GM12891 (cell line): ENCODE measurements at regions not wholly inside any gene's neighbourhood (a gene's known extent, or its start where the extent isn't known, plus 50 kb on each side); places are given as distances from the start of the nearest gene placed in this dataset.

Experiments used
- PAX5 ChIP-seq: IDR thresholded peaks from 2 replicates; pipeline ENCODE4 v1.6.1; 2011; ENCODE audit warnings: low read length, moderate library complexity, mild to moderate bottlenecking; ENCODE audit not compliant: insufficient read depth, severe bottlenecking
- POLR2A ChIP-seq: IDR thresholded peaks from 2 replicates; pipeline ENCODE4 v1.6.1; 2011; ENCODE audit warnings: low read depth, low read length, control low read depth
- POLR2AphosphoS5 ChIP-seq: IDR thresholded peaks from 2 replicates; pipeline ENCODE4 v1.6.1; 2011; ENCODE audit warnings: low read depth, low read length, control low read depth
- POU2F2 ChIP-seq: IDR thresholded peaks from 2 replicates; pipeline ENCODE4 v1.6.1; 2011; ENCODE audit warnings: low read depth, mild to moderate bottlenecking, control low read depth, low read length, moderate library complexity
- SPI1 ChIP-seq: IDR thresholded peaks from 2 replicates; pipeline ENCODE4 v1.6.1; 2011; ENCODE audit warnings: low read depth, low read length, control low read depth
- TAF1 ChIP-seq: IDR thresholded peaks from 2 replicates; pipeline ENCODE4 v1.6.1; 2011; ENCODE audit warnings: low read depth, low read length, control low read depth

DNA sequence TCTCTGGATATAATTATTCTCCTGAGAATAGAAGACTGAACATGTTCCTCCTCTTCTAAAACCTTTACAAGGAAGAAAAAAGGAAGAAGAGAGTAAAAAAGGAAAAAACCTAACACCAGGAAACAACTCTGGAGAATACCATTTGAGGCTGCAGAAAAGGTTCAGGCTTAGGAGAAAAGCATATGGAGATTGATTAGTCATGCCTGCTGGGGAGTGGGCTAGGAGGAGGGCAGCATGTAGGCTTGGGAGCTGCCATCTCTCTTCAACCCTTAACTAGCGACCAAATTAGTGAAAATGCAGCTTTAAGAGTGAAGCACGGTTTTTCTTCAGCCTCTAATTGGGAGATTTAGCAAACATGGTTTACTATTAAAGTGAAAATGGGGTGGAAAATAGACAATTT is 273.0 kb upstream of the CRY1 start:
- no peak for TF ChIP-seq POLR2A
- TF ChIP-seq SPI1 = no peak
- TF ChIP-seq TAF1 = no peak
- no peak for TF ChIP-seq POLR2AphosphoS5
- no peak for TF ChIP-seq POU2F2
- TF ChIP-seq PAX5 = no peak
